Tibial artery (tissue), 4 donors: ENCODE measurements at regions not wholly inside any gene's neighbourhood (a gene's known extent, or its start where the extent isn't known, plus 50 kb on each side); places are given as distances from the start of the nearest gene placed in this dataset.

Source experiments
- DNase-seq, 2 donors: peaks; one replicate each; pipeline ENCODE4 v3.0.0-alpha.2; 2019
- H3K27ac ChIP-seq, 2 donors: fragments of 200-600 bp; sonication (generic) in 1 of 2; 1 replicate in 1 of 2; 2 replicates in 1 of 2; pipeline ENCODE4 v1.5.1; 2018 to 2019; ENCODE audit warnings: mild to moderate bottlenecking in 1 of 2
- H3K27me3 ChIP-seq, 2 donors: fragments of 200-600 bp; sonication (generic) in 1 of 2; one replicate each; pipeline versions ENCODE4 v1.5.1 to v1.6.0; 2016 to 2019
- H3K36me3 ChIP-seq, 3 donors: fragments of 200-600 bp; sonication (generic) in 2 of 3; one replicate each; pipeline ENCODE4 v1.5.1; 2016 to 2019; ENCODE audit warnings: mild to moderate bottlenecking in 2 of 3
- H3K4me1 ChIP-seq, 4 donors: fragments of 200-600 bp; sonication (generic) in 2 of 4; 1 replicate in 3 of 4; 2 replicates in 1 of 4; pipeline ENCODE4 v1.5.1; 2016 to 2019
- H3K4me3 ChIP-seq, 2 donors: fragments of 200-600 bp; sonication (generic) in 1 of 2; 1 replicate in 1 of 2; 2 replicates in 1 of 2; pipeline ENCODE4 v1.5.1; 2018 to 2019; ENCODE audit warnings: mild to moderate bottlenecking in 2 of 2
- H3K9me3 ChIP-seq, 3 donors: fragments of 200-600 bp; sonication (generic) in 1 of 3; one replicate each; pipeline ENCODE4 v1.5.1; 2016 to 2019
- CTCF ChIP-seq, 2 experiments: fragments of 200-600 bp in 1 of 2; fragments of 450-650 bp in 1 of 2; IDR thresholded peaks; one replicate each; pipeline ENCODE4 v1.5.1; 2017 to 2019; ENCODE audit warnings: antibody characterized with exemption in 2 of 2, mild to moderate bottlenecking in 1 of 2, moderate library complexity in 1 of 2
- intact Hi-C: fragments of 100-400 bp; cut with DNase I; formaldehyde crosslinking; loops from one replicate; pipeline ENCODE4 v1.15.0; 2023; ENCODE audit warnings: low total_unique reads

- intact Hi-C loops = no loop called here
- H3K36me3 ChIP-seq = no peaks in the 10 kb centered on the region
- no peak for DNase-seq
- H3K27ac ChIP-seq = no peak overlapping the region
- no peaks in the 10 kb centered on the region for H3K27me3 ChIP-seq
- no peaks in the 10 kb centered on the region for H3K4me1 ChIP-seq
- no peaks in the 10 kb centered on the region for H3K9me3 ChIP-seq
- no peak overlapping the region for H3K4me3 ChIP-seq
- no peak for TF ChIP-seq CTCF (IDR thresholded peaks at IDR 0.05)
These were observed 710.2 kb upstream of the POU3F2 start for GRCh38 chr6:98124171-98124570.

- Histone ChIP-seq H3K4me3 (no peak overlapping the region), H3K27me3 (no peaks in the 10 kb centered on the region), H3K27ac (no peak overlapping the region), H3K4me1 (no peaks in the 10 kb centered on the region), H3K9me3 (no peaks in the 10 kb centered on the region), H3K36me3 (no peaks in the 10 kb centered on the region)
- no peak for DNase-seq
- intact Hi-C loops = no loop called here
- no peak for TF ChIP-seq CTCF (IDR thresholded peaks at IDR 0.05)
These were observed 702.9 kb upstream of the POU3F2 start for GRCh38 chr6:98131290-98131990.

- no peak overlapping the region for H3K27ac ChIP-seq
- no peak for TF ChIP-seq CTCF (IDR thresholded peaks at IDR 0.05)
- no peak for DNase-seq
- H3K4me3 ChIP-seq = no peak overlapping the region
- H3K36me3 ChIP-seq = no peaks in the 10 kb centered on the region
- H3K9me3 ChIP-seq = no peaks in the 10 kb centered on the region
- no peaks in the 10 kb centered on the region for H3K4me1 ChIP-seq
- intact Hi-C loops = no loop called here
- no peaks in the 10 kb centered on the region for H3K27me3 ChIP-seq
These were observed 698.0 kb upstream of the POU3F2 start for GRCh38 chr6:98136333-98136732.

- Histone ChIP-seq H3K27me3 (no peaks in the 10 kb centered on the region), H3K4me3 (no peak overlapping the region), H3K27ac (no peak overlapping the region), H3K4me1 (no peaks in the 10 kb centered on the region), H3K9me3 (peaks cover 0 to 2% (median 0%) of the 10 kb centered on the region in 3 donors), H3K36me3 (no peaks in the 10 kb centered on the region)
- intact Hi-C loops = no loop called here
- no peak for TF ChIP-seq CTCF (IDR thresholded peaks at IDR 0.05)
- no peak for DNase-seq
These were observed 697.0 kb upstream of the POU3F2 start for GRCh38 chr6:98137391-98137790.

GRCh38 chr6:98142839-98143238 is 691.5 kb upstream of the POU3F2 start:
- TF ChIP-seq CTCF (IDR thresholded peaks at IDR 0.05) = no peak
- intact Hi-C loops = no loop called here
- DNase-seq = no peak

GRCh38 chr6:98146656-98147055 is 687.7 kb upstream of the POU3F2 start:
- DNase-seq = no peak
- Histone ChIP-seq H3K27ac (no peak overlapping the region), H3K36me3 (no peaks in the 10 kb centered on the region), H3K4me1 (no peaks in the 10 kb centered on the region), H3K27me3 (no peaks in the 10 kb centered on the region), H3K9me3 (peaks cover 0 to 10% (median 0%) of the 10 kb centered on the region in 3 donors), H3K4me3 (no peak overlapping the region)
- intact Hi-C loops = no loop called here
- TF ChIP-seq CTCF (IDR thresholded peaks at IDR 0.05) = no peak

More at GRCh38 chr6:98142839-98143238, 691.5 kb upstream of the POU3F2 start:
- Histone ChIP-seq H3K36me3 (no peaks in the 10 kb centered on the region), H3K27ac (no peak overlapping the region), H3K9me3 (peaks cover 0 to 10% (median 0%) of the 10 kb centered on the region in 3 donors), H3K27me3 (no peaks in the 10 kb centered on the region), H3K4me3 (no peak overlapping the region), H3K4me1 (no peaks in the 10 kb centered on the region)
